Endothelial cell of umbilical vein (primary cell): ENCODE measurements at regions not wholly inside any gene's neighbourhood (a gene's known extent, or its start where the extent isn't known, plus 50 kb on each side); places are given as distances from the start of the nearest gene placed in this dataset.

ENCODE experiments used
- BruUV-seq: library from RNA; stranded (reverse); fragments of 400-500 nt; replicated peaks from 2 replicates; lab custom pipeline; 2021; lab: Mats Ljungman, UMichigan
- CTCF ChIA-PET: fragments of 300-600, 350-600 bp; sonication (Branson Sonifier 250); formaldehyde crosslinking; loops from one replicate; lab custom pipeline; 2021; ENCODE audit warnings: antibody characterized with exemption, inconsistent platforms; lab: Charles Lee
- POLR2A ChIA-PET: fragments of 300-600, 350-600 bp; sonication (Branson Sonifier 250); formaldehyde crosslinking; loops from one replicate; lab custom pipeline; 2021; ENCODE audit warnings: antibody characterized with exemption, inconsistent platforms; lab: Charles Lee
- DNase-seq: peaks from one replicate; pipeline ENCODE4 v3.0.0-alpha.2; 2011; ENCODE audit warnings: low read depth, low spot score
- FAIRE-seq: peaks from 2 replicates; lab custom pipeline; 2011; peaks lifted over from hg19 to GRCh38; lab: Jason Lieb, UNC
- H2AFZ ChIP-seq: 2 replicates; pipeline ENCODE4 v1.6.0; 2012; ENCODE audit warnings: low read depth, low read length, control low read depth, inconsistent platforms
- H3K27ac ChIP-seq: 2 replicates; pipeline ENCODE4 v1.5.1; 2011; ENCODE audit warnings: low read depth, mild to moderate bottlenecking, control low read depth, low read length, moderate library complexity; ENCODE audit not compliant: insufficient read depth
- H3K27me3 ChIP-seq, 2 experiments: 2 replicates each; pipeline versions ENCODE4 v1.6.0 to v1.6.1; 2011; ENCODE audit warnings: low read length in 2 of 2, mixed read lengths in 1 of 2; ENCODE audit not compliant: control insufficient read depth in 2 of 2, insufficient read depth in 2 of 2
- H3K36me3 ChIP-seq, 2 experiments: 2 replicates in 1 of 2; 3 replicates in 1 of 2; pipeline ENCODE4 v1.5.1; 2011; ENCODE audit warnings: low read length in 2 of 2, mild to moderate bottlenecking in 1 of 2, moderate library complexity in 1 of 2; ENCODE audit not compliant: control insufficient read depth in 2 of 2, insufficient read depth in 2 of 2; ENCODE audit errors: extremely low read depth in 1 of 2
- H3K4me1 ChIP-seq: 3 replicates; pipeline ENCODE4 v1.5.1; 2011; ENCODE audit warnings: mild to moderate bottlenecking, low read length; ENCODE audit not compliant: control insufficient read depth, insufficient read depth; ENCODE audit errors: extremely low read depth
- H3K4me2 ChIP-seq: 2 replicates; pipeline ENCODE4 v1.6.1; 2011; ENCODE audit warnings: low read length, control low read depth, mixed read lengths; ENCODE audit not compliant: insufficient read depth
- H3K4me3 ChIP-seq, 3 experiments: fragments of 200-600 bp in 1 of 3; sonication (generic), shearing (Covaris generic) in 1 of 3; replicated peaks in 1 of 3; 2 replicates each; pipeline ENCODE4 v1.5.1; 2011 to 2016; ENCODE audit warnings: control low read depth in 3 of 3, low read length in 3 of 3, mild to moderate bottlenecking in 2 of 3, inconsistent platforms in 1 of 3, low read depth in 1 of 3, moderate library complexity in 1 of 3; ENCODE audit not compliant: insufficient read depth in 1 of 3
- H3K79me2 ChIP-seq: 2 replicates; pipeline ENCODE4 v1.6.0; 2012; ENCODE audit warnings: low read length, inconsistent platforms; ENCODE audit not compliant: control insufficient read depth, insufficient read depth
- H3K9ac ChIP-seq: replicated peaks from 2 replicates; pipeline ENCODE3; 2011; ENCODE audit warnings: low read length, control low read depth; ENCODE audit not compliant: insufficient read depth; ENCODE audit errors: extremely low read depth
- H3K9me1 ChIP-seq: replicated peaks from 3 replicates; pipeline ENCODE4 v1.6.0; 2011; ENCODE audit warnings: mild to moderate bottlenecking, low read length; ENCODE audit not compliant: control insufficient read depth, insufficient read depth; ENCODE audit errors: extremely low read depth
- H3K9me3 ChIP-seq: replicated peaks from 2 replicates; pipeline ENCODE4 v1.5.1; 2012; ENCODE audit warnings: low read length, inconsistent platforms; ENCODE audit not compliant: control insufficient read depth, insufficient read depth
- H4K20me1 ChIP-seq: replicated peaks from 2 replicates; pipeline ENCODE3; 2011; ENCODE audit warnings: mild to moderate bottlenecking, low read length; ENCODE audit not compliant: control insufficient read depth, insufficient read depth; ENCODE audit errors: extremely low read depth
- EZH2 ChIP-seq: IDR thresholded peaks from 2 replicates; pipeline ENCODE4 v1.6.1; 2012; ENCODE audit warnings: borderline replicate concordance, low read depth, mild to moderate bottlenecking, moderate library complexity, low read length, inconsistent platforms; ENCODE audit not compliant: severe bottlenecking
- FOS ChIP-seq: IDR thresholded peaks from 2 replicates; pipeline ENCODE4 v1.6.1; 2011; ENCODE audit warnings: mild to moderate bottlenecking, low read length, moderate library complexity, borderline replicate concordance; ENCODE audit not compliant: insufficient read depth
- GATA2 ChIP-seq: IDR thresholded peaks from 2 replicates; pipeline ENCODE4 v1.7.0; 2011; ENCODE audit warnings: low read depth, mild to moderate bottlenecking, moderate library complexity, mixed read lengths, low read length; ENCODE audit not compliant: insufficient read length, insufficient read depth
- JUN ChIP-seq: IDR thresholded peaks from 2 replicates; pipeline ENCODE4 v1.6.1; 2011; ENCODE audit warnings: borderline replicate concordance, low read depth; ENCODE audit not compliant: insufficient read length, insufficient read depth
- MYC ChIP-seq: IDR thresholded peaks from one replicate; pipeline ENCODE4 v1.6.1; 2011; ENCODE audit warnings: mild to moderate bottlenecking, low read depth, low read length
- POLR2A ChIP-seq: IDR thresholded peaks from 2 replicates; pipeline ENCODE4 v1.6.1; 2012; ENCODE audit warnings: low read depth, mild to moderate bottlenecking, control low read depth, low read length
- POLR2AphosphoS5 ChIP-seq: IDR thresholded peaks from 2 replicates; pipeline ENCODE4 v1.6.1; 2012; ENCODE audit warnings: low read depth, mild to moderate bottlenecking, control low read depth, low read length, moderate library complexity; ENCODE audit not compliant: insufficient read depth
- dilution Hi-C: fragments of 300-500 bp; cut with MboI; formaldehyde crosslinking; loops from one replicate; pipeline ENCODE4 v1.15.0; 2019; ENCODE audit warnings: low sequenced_read_pairs; ENCODE audit not compliant: extremely low pct_ligation_motif_present
- intact Hi-C: fragments of 100-400 bp; cut with micrococcal nuclease; formaldehyde crosslinking; loops from one replicate; pipeline ENCODE4 v1.10.0; 2022
- TF ChIP-seq, protein P1 (sequence below), 2 donors: IDR thresholded peaks; 1 replicate in 1 of 2; 2 replicates in 1 of 2; pipeline ENCODE4 v1.5.1; 2011; ENCODE audit warnings: low read length in 2 of 2, mild to moderate bottlenecking in 2 of 2, moderate library complexity in 2 of 2, control low read depth in 1 of 2, inconsistent platforms in 1 of 2, low read depth in 1 of 2; ENCODE audit not compliant: insufficient read depth in 1 of 2; ENCODE audit errors: extremely low read depth in 1 of 2
- TF ChIP-seq, protein P2 (sequence below): IDR thresholded peaks from 2 replicates; pipeline ENCODE4 v1.6.1; 2011; ENCODE audit not compliant: insufficient read depth, insufficient read length

DNA sequence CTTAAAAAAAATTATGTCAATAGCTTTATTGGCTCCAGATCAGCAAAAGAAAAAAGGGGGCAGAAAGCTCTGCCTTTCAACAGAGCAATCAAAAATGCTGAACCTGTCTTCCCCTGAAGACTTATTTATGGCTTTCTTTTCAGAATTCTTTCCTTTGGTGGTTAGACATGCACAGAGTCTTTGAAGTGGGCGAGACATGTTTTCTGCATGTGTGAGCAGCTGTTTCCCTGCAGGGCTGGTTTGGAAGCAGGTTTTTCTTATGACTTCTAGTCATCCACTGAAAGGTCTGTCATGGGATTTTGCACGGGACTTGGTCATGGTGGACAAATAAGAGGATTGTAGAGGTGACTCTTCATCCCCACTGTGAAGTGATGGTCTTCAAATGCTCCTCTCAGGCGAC lies 160.3 kb downstream of the VAPA start:
- Histone ChIP-seq H3K27me3 (peaks cover 0 to 2% of the 10 kb centered on the region in 2 experiments), H2AFZ (no peak overlapping the region), H3K9me1 (no peaks in the 10 kb centered on the region), H3K79me2 (no peaks in the 10 kb centered on the region), H3K4me1 (no peaks in the 10 kb centered on the region), H3K27ac (no peak overlapping the region), H3K36me3 (no peaks in the 10 kb centered on the region), H4K20me1 (no peaks in the 10 kb centered on the region), H3K9ac (no peak overlapping the region), H3K4me2 (no peak overlapping the region), H3K4me3 (no peak overlapping the region), H3K9me3 (no peaks in the 10 kb centered on the region)
- dilution Hi-C loops (no loop called here), intact Hi-C loops (no loop called here)
- POLR2A ChIA-PET = no interaction called here
- DNase-seq (no peak), FAIRE-seq (no peak)
- TF ChIP-seq GATA2 (no peak), POLR2A (no peak), JUN (no peak), MYC (no peak), EZH2 (no peak), POLR2AphosphoS5 (no peak), FOS (no peak)
- TF ChIP-seq, protein P1, sequence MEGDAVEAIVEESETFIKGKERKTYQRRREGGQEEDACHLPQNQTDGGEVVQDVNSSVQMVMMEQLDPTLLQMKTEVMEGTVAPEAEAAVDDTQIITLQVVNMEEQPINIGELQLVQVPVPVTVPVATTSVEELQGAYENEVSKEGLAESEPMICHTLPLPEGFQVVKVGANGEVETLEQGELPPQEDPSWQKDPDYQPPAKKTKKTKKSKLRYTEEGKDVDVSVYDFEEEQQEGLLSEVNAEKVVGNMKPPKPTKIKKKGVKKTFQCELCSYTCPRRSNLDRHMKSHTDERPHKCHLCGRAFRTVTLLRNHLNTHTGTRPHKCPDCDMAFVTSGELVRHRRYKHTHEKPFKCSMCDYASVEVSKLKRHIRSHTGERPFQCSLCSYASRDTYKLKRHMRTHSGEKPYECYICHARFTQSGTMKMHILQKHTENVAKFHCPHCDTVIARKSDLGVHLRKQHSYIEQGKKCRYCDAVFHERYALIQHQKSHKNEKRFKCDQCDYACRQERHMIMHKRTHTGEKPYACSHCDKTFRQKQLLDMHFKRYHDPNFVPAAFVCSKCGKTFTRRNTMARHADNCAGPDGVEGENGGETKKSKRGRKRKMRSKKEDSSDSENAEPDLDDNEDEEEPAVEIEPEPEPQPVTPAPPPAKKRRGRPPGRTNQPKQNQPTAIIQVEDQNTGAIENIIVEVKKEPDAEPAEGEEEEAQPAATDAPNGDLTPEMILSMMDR (IDR thresholded peaks at IDR 0.05; ENCODE audit: extremely low read depth in 1 of 2, insufficient read depth in 1 of 2, low read depth in 1 of 2, low read length in 2 of 2) = no peak
- TF ChIP-seq, protein P2, sequence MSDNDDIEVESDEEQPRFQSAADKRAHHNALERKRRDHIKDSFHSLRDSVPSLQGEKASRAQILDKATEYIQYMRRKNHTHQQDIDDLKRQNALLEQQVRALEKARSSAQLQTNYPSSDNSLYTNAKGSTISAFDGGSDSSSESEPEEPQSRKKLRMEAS = no peak
- no TSS peak for BruUV-seq
- CTCF ChIA-PET = no interaction called here
